Stimulated activated memory B cell treated with anti-CD40 and anti-IgM and Interleukin-4, amounts not matched to agents 10 μg/mL and 1 μg/mL and 100 μg/mL, for 72 hours (primary cell): ENCODE measurements at regions not wholly inside any gene's neighbourhood (a gene's known extent, or its start where the extent isn't known, plus 50 kb on each side); places are given as distances from the start of the nearest gene placed in this dataset.

Experiments used
- ATAC-seq: fragments of 150-1000 bp; cut with Tn5 transposase; 2 replicates; pipeline ENCODE4 v1.10.0; 2021
- H3K27ac Mint-ChIP-seq: one replicate; pipeline ENCODE4 v1.8.0; 2022; ENCODE audit warnings: mild to moderate bottlenecking, mixed read lengths
- H3K27me3 Mint-ChIP-seq: one replicate; pipeline ENCODE4 v1.8.0; 2022; ENCODE audit warnings: mixed read lengths
- H3K36me3 Mint-ChIP-seq: one replicate; pipeline ENCODE4 v1.8.0; 2022; ENCODE audit warnings: mixed read lengths
- H3K4me1 Mint-ChIP-seq: one replicate; pipeline ENCODE4 v1.8.0; 2022; ENCODE audit warnings: mixed read lengths
- H3K4me3 Mint-ChIP-seq: one replicate; pipeline ENCODE4 v1.8.0; 2022; ENCODE audit warnings: mild to moderate bottlenecking, moderate library complexity, mixed read lengths
- H3K9me3 Mint-ChIP-seq: one replicate; pipeline ENCODE4 v1.8.0; 2022; ENCODE audit warnings: mixed read lengths

- ATAC-seq: no peak
- Mint-ChIP-seq H3K9me3 (no peaks in the 10 kb centered on the region), H3K27ac (no peak overlapping the region), H3K4me1 (no peaks in the 10 kb centered on the region), H3K27me3 (no peaks in the 10 kb centered on the region), H3K36me3 (no peaks in the 10 kb centered on the region), H3K4me3 (no peak overlapping the region)
These were observed 187.5 kb downstream of the AHR start for GRCh38 chr7:17485904-17486303.

- Mint-ChIP-seq H3K27me3 (no peaks in the 10 kb centered on the region), H3K27ac (no peak overlapping the region), H3K9me3 (no peaks in the 10 kb centered on the region), H3K4me3 (no peak overlapping the region), H3K4me1 (no peaks in the 10 kb centered on the region), H3K36me3 (no peaks in the 10 kb centered on the region)
- ATAC-seq: no peak
These were observed 188.4 kb downstream of the AHR start for GRCh38 chr7:17486835-17487234.

- H3K27ac Mint-ChIP-seq: no peak overlapping the region
These were observed 188.9 kb downstream of the AHR start for GRCh38 chr7:17487343-17487742.

GRCh38 chr7:17488829-17489228, 190.4 kb downstream of the AHR start:
- Mint-ChIP-seq H3K4me3 (no peak overlapping the region), H3K9me3 (no peaks in the 10 kb centered on the region), H3K27ac (no peak overlapping the region), H3K27me3 (no peaks in the 10 kb centered on the region), H3K36me3 (no peaks in the 10 kb centered on the region), H3K4me1 (no peaks in the 10 kb centered on the region)
- no peak for ATAC-seq

More at GRCh38 chr7:17487343-17487742, 188.9 kb downstream of the AHR start:
- no peak for ATAC-seq
- no peak overlapping the region for H3K4me3 Mint-ChIP-seq
- H3K9me3 Mint-ChIP-seq: no peaks in the 10 kb centered on the region
- H3K36me3 Mint-ChIP-seq: no peaks in the 10 kb centered on the region
- no peaks in the 10 kb centered on the region for H3K27me3 Mint-ChIP-seq
- no peaks in the 10 kb centered on the region for H3K4me1 Mint-ChIP-seq

GRCh38 chr7:17489961-17490360, 191.5 kb downstream of the AHR start:
- no peak overlapping the region for H3K27ac Mint-ChIP-seq
- H3K9me3 Mint-ChIP-seq: no peaks in the 10 kb centered on the region
- no peaks in the 10 kb centered on the region for H3K36me3 Mint-ChIP-seq
- H3K4me1 Mint-ChIP-seq: no peaks in the 10 kb centered on the region
- no peak overlapping the region for H3K4me3 Mint-ChIP-seq
- ATAC-seq: no peak
- H3K27me3 Mint-ChIP-seq: no peaks in the 10 kb centered on the region

GRCh38 chr7:17490825-17491224, 192.4 kb downstream of the AHR start:
- H3K36me3 Mint-ChIP-seq: no peaks in the 10 kb centered on the region
- no peak overlapping the region for H3K27ac Mint-ChIP-seq
- H3K9me3 Mint-ChIP-seq: no peaks in the 10 kb centered on the region
- H3K4me3 Mint-ChIP-seq: no peak overlapping the region
- no peaks in the 10 kb centered on the region for H3K4me1 Mint-ChIP-seq
- H3K27me3 Mint-ChIP-seq: no peaks in the 10 kb centered on the region
- ATAC-seq: no peak

- no peak for ATAC-seq
These were observed 194.0 kb downstream of the AHR start for GRCh38 chr7:17492437-17492836.

GRCh38 chr7:17493446-17493845, 195.0 kb downstream of the AHR start:
- no peaks in the 10 kb centered on the region for H3K4me1 Mint-ChIP-seq
- H3K27me3 Mint-ChIP-seq: no peaks in the 10 kb centered on the region
- H3K27ac Mint-ChIP-seq: no peak overlapping the region
- ATAC-seq: no peak
- H3K36me3 Mint-ChIP-seq: no peaks in the 10 kb centered on the region
- H3K4me3 Mint-ChIP-seq: no peak overlapping the region
- no peaks in the 10 kb centered on the region for H3K9me3 Mint-ChIP-seq

More at GRCh38 chr7:17492437-17492836, 194.0 kb downstream of the AHR start:
- Mint-ChIP-seq H3K36me3 (no peaks in the 10 kb centered on the region), H3K4me3 (no peak overlapping the region), H3K9me3 (no peaks in the 10 kb centered on the region), H3K27me3 (no peaks in the 10 kb centered on the region), H3K4me1 (no peaks in the 10 kb centered on the region), H3K27ac (no peak overlapping the region)

GRCh38 chr7:17495655-17496394, 197.4 kb downstream of the AHR start:
- H3K36me3 Mint-ChIP-seq: no peaks in the 10 kb centered on the region
- H3K27me3 Mint-ChIP-seq: no peaks in the 10 kb centered on the region
- H3K9me3 Mint-ChIP-seq: no peaks in the 10 kb centered on the region
- no peak overlapping the region for H3K27ac Mint-ChIP-seq
- H3K4me3 Mint-ChIP-seq: no peak overlapping the region
- no peaks in the 10 kb centered on the region for H3K4me1 Mint-ChIP-seq
- ATAC-seq: no peak

GRCh38 chr7:17497136-17497535, 198.7 kb downstream of the AHR start:
- ATAC-seq: no peak

GRCh38 chr7:17497549-17498167, 199.2 kb downstream of the AHR start:
- no peak for ATAC-seq
- H3K27me3 Mint-ChIP-seq: no peaks in the 10 kb centered on the region

More at GRCh38 chr7:17497136-17497535, 198.7 kb downstream of the AHR start:
- H3K4me1 Mint-ChIP-seq: no peaks in the 10 kb centered on the region
- no peaks in the 10 kb centered on the region for H3K9me3 Mint-ChIP-seq
- H3K27me3 Mint-ChIP-seq: no peaks in the 10 kb centered on the region
- no peak overlapping the region for H3K27ac Mint-ChIP-seq
- H3K4me3 Mint-ChIP-seq: no peak overlapping the region
- no peaks in the 10 kb centered on the region for H3K36me3 Mint-ChIP-seq

GRCh38 chr7:17498230-17498629, 199.8 kb downstream of the AHR start:
- H3K4me3 Mint-ChIP-seq: no peak overlapping the region
- H3K27ac Mint-ChIP-seq: no peak overlapping the region
- no peaks in the 10 kb centered on the region for H3K9me3 Mint-ChIP-seq
- H3K36me3 Mint-ChIP-seq: no peaks in the 10 kb centered on the region
- no peak for ATAC-seq
- H3K27me3 Mint-ChIP-seq: no peaks in the 10 kb centered on the region
- no peaks in the 10 kb centered on the region for H3K4me1 Mint-ChIP-seq

More at GRCh38 chr7:17497549-17498167, 199.2 kb downstream of the AHR start:
- no peaks in the 10 kb centered on the region for H3K9me3 Mint-ChIP-seq
- no peak overlapping the region for H3K27ac Mint-ChIP-seq
- no peaks in the 10 kb centered on the region for H3K36me3 Mint-ChIP-seq
- H3K4me1 Mint-ChIP-seq: no peaks in the 10 kb centered on the region
- no peak overlapping the region for H3K4me3 Mint-ChIP-seq

- no peaks in the 10 kb centered on the region for H3K27me3 Mint-ChIP-seq
- no peaks in the 10 kb centered on the region for H3K9me3 Mint-ChIP-seq
- H3K4me3 Mint-ChIP-seq: no peak overlapping the region
- no peak for ATAC-seq
- H3K36me3 Mint-ChIP-seq: no peaks in the 10 kb centered on the region
- H3K4me1 Mint-ChIP-seq: no peaks in the 10 kb centered on the region
- no peak overlapping the region for H3K27ac Mint-ChIP-seq
These were observed 202.3 kb downstream of the AHR start for GRCh38 chr7:17500736-17501135.

GRCh38 chr7:17501441-17502212, 203.2 kb downstream of the AHR start:
- no peaks in the 10 kb centered on the region for H3K27me3 Mint-ChIP-seq

GRCh38 chr7:17502213-17503060, 204.0 kb downstream of the AHR start:
- H3K27me3 Mint-ChIP-seq: peaks cover 2% of the 10 kb centered on the region
- peaks cover 9% of the 10 kb centered on the region for H3K4me1 Mint-ChIP-seq
- H3K36me3 Mint-ChIP-seq: no peaks in the 10 kb centered on the region
- ATAC-seq: no peak
- H3K27ac Mint-ChIP-seq: no peak overlapping the region
- no peaks in the 10 kb centered on the region for H3K9me3 Mint-ChIP-seq
- no peak overlapping the region for H3K4me3 Mint-ChIP-seq

More at GRCh38 chr7:17501441-17502212, 203.2 kb downstream of the AHR start:
- Mint-ChIP-seq H3K36me3 (no peaks in the 10 kb centered on the region), H3K27ac (no peak overlapping the region), H3K9me3 (no peaks in the 10 kb centered on the region), H3K4me1 (peaks cover 7% of the 10 kb centered on the region), H3K4me3 (no peak overlapping the region)
- no peak for ATAC-seq
